WTC11 (cell line): ENCODE measurements at regions not wholly inside any gene's neighbourhood (a gene's known extent, or its start where the extent isn't known, plus 50 kb on each side); places are given as distances from the start of the nearest gene placed in this dataset.

Source experiments
- ATAC-seq: fragments of 200-7000 bp; cut with Tn5 transposase; 2 replicates; pipeline ENCODE4 v1.10.0; 2021; ENCODE audit warnings: mild to moderate bottlenecking, moderate library complexity
- CTCF ChIA-PET: fragments of 300-600 bp; sonication (Branson Sonifier 250); formaldehyde crosslinking; loops from one replicate; lab custom pipeline; 2021; ENCODE audit warnings: antibody characterized with exemption; lab: Charles Lee
- POLR2A ChIA-PET: fragments of 350-600 bp; sonication (Branson Sonifier 250); formaldehyde crosslinking; loops from one replicate; lab custom pipeline; 2021; ENCODE audit warnings: antibody characterized with exemption; lab: Charles Lee
- DNase-seq: peaks from one replicate; pipeline ENCODE4 v3.0.0; 2021; ENCODE audit warnings: low spot score
- H3K27ac Mint-ChIP-seq: 2 replicates; pipeline ENCODE4 v1.8.0; 2021; ENCODE audit warnings: mixed read lengths
- H3K27me3 Mint-ChIP-seq: 2 replicates; pipeline ENCODE4 v1.8.0; 2021; ENCODE audit warnings: low read depth, mild to moderate bottlenecking, moderate library complexity, mixed read lengths
- H3K36me3 Mint-ChIP-seq: 2 replicates; pipeline ENCODE4 v1.8.0; 2021; ENCODE audit warnings: mixed read lengths
- H3K4me1 Mint-ChIP-seq: 2 replicates; pipeline ENCODE4 v1.8.0; 2022; ENCODE audit warnings: mixed read lengths
- H3K4me3 Mint-ChIP-seq: 2 replicates; pipeline ENCODE4 v1.8.0; 2021; ENCODE audit warnings: mild to moderate bottlenecking, moderate library complexity, mixed read lengths
- H3K9me3 Mint-ChIP-seq: 2 replicates; pipeline ENCODE4 v1.8.0; 2021; ENCODE audit warnings: mixed read lengths
- ATF6 ChIP-seq: sonication (generic); formaldehyde crosslinking; IDR thresholded peaks from 2 replicates; pipeline ENCODE4 v1.8.1; 2023; ENCODE audit warnings: mild to moderate bottlenecking, missing genetic modification reagents
- CBFB ChIP-seq: sonication (generic); formaldehyde crosslinking; IDR thresholded peaks from 2 replicates; pipeline ENCODE4 v1.8.1; 2022; ENCODE audit warnings: mild to moderate bottlenecking, low read depth, missing genetic modification reagents
- CDX4 ChIP-seq: fragments of 250-450 bp; sonication (Bioruptor Pico); IDR thresholded peaks from 2 replicates; pipeline ENCODE4 v1.9.0; 2021; ENCODE audit warnings: moderate library complexity, mild to moderate bottlenecking, inconsistent platforms, borderline replicate concordance
- CREM ChIP-seq: sonication (generic); formaldehyde crosslinking; IDR thresholded peaks from 2 replicates; pipeline ENCODE4 v1.8.1; 2022; ENCODE audit warnings: mild to moderate bottlenecking, missing genetic modification reagents, moderate library complexity
- ESRRA ChIP-seq: sonication (generic); formaldehyde crosslinking; IDR thresholded peaks from 2 replicates; pipeline ENCODE4 v1.8.1; 2022; ENCODE audit warnings: mild to moderate bottlenecking, missing genetic modification reagents, borderline replicate concordance
- GABPB1 ChIP-seq: sonication (generic); formaldehyde crosslinking; IDR thresholded peaks from 2 replicates; pipeline ENCODE4 v1.8.1; 2023; ENCODE audit warnings: mild to moderate bottlenecking, missing genetic modification reagents
- NFATC4 ChIP-seq: fragments of 250-450 bp; sonication (Bioruptor Pico); IDR thresholded peaks from 2 replicates; pipeline ENCODE4 v1.9.0; 2021; ENCODE audit warnings: mild to moderate bottlenecking
- NFYB ChIP-seq: sonication (generic); formaldehyde crosslinking; conservative IDR thresholded peaks from 2 replicates; pipeline ENCODE4 v1.8.0; 2022; ENCODE audit warnings: low read depth, missing genetic modification reagents
- NR1H2 ChIP-seq: sonication (generic); formaldehyde crosslinking; IDR thresholded peaks from 2 replicates; pipeline ENCODE4 v1.9.0; 2021; ENCODE audit warnings: mild to moderate bottlenecking, moderate library complexity, missing genetic modification reagents
- PRDM15 ChIP-seq: sonication (generic); formaldehyde crosslinking; IDR thresholded peaks from 2 replicates; pipeline ENCODE4 v1.8.0; 2022; ENCODE audit warnings: missing genetic modification reagents
- RELA ChIP-seq: sonication (generic); formaldehyde crosslinking; IDR thresholded peaks from 2 replicates; pipeline ENCODE4 v1.8.1; 2022; ENCODE audit warnings: missing genetic modification reagents, mild to moderate bottlenecking, borderline replicate concordance
- TCF7 ChIP-seq: sonication (generic); formaldehyde crosslinking; IDR thresholded peaks from 2 replicates; pipeline ENCODE4 v1.8.0; 2022; ENCODE audit warnings: mild to moderate bottlenecking, low read depth, missing genetic modification reagents, moderate library complexity
- TEAD1 ChIP-seq: sonication (generic); formaldehyde crosslinking; IDR thresholded peaks from 2 replicates; pipeline ENCODE4 v1.8.0; 2022; ENCODE audit warnings: mild to moderate bottlenecking, missing genetic modification reagents
- ZBTB21 ChIP-seq: sonication (generic); formaldehyde crosslinking; IDR thresholded peaks from 2 replicates; pipeline ENCODE4 v1.8.1; 2023; ENCODE audit warnings: mild to moderate bottlenecking, missing genetic modification reagents, borderline replicate concordance
- ZMAT4 ChIP-seq: fragments of 250-450 bp; sonication (Bioruptor Pico); IDR thresholded peaks from 2 replicates; pipeline ENCODE4 v1.9.0; 2021; ENCODE audit warnings: mild to moderate bottlenecking
- ZNF232 ChIP-seq: sonication (generic); formaldehyde crosslinking; IDR thresholded peaks from 2 replicates; pipeline ENCODE4 v1.8.0; 2022; ENCODE audit warnings: mild to moderate bottlenecking, missing genetic modification reagents
- ZNF396 ChIP-seq: fragments of 250-450 bp; sonication (Bioruptor Pico); IDR thresholded peaks from 2 replicates; pipeline ENCODE4 v1.8.0; 2021; ENCODE audit warnings: mild to moderate bottlenecking, moderate library complexity, borderline replicate concordance

- no peak overlapping the region for H3K27ac Mint-ChIP-seq
- H3K4me3 Mint-ChIP-seq: no peak overlapping the region
- no peaks in the 10 kb centered on the region; the same call in 1 of the 2 replicates for H3K4me1 Mint-ChIP-seq
- peaks cover 14% of the 10 kb centered on the region for H3K36me3 Mint-ChIP-seq
- ATAC-seq (no peak), DNase-seq (no peak)
- POLR2A ChIA-PET: no interaction called here
- CTCF ChIA-PET: no interaction called here
- peaks cover 23% of the 10 kb centered on the region for H3K9me3 Mint-ChIP-seq
- H3K27me3 Mint-ChIP-seq: no peaks in the 10 kb centered on the region; the same call in 1 of the 2 replicates
- TF ChIP-seq NR1H2 (CRISPR knock-in tag) (no peak), NFATC4 (CRISPR knock-in tag) (no peak), ATF6 (no peak), ZMAT4 (CRISPR knock-in tag) (no peak), RELA (CRISPR knock-in tag) (no peak), CBFB (CRISPR knock-in tag) (no peak), TEAD1 (CRISPR knock-in tag) (no peak), TCF7 (CRISPR knock-in tag) (no peak), GABPB1 (CRISPR knock-in tag) (no peak), NFYB (CRISPR knock-in tag) (no peak), ZBTB21 (CRISPR knock-in tag) (no peak), CDX4 (CRISPR knock-in tag) (no peak), ZNF396 (no peak), CREM (CRISPR knock-in tag) (no peak), PRDM15 (CRISPR knock-in tag) (no peak)
Observed at GRCh38 chr17:53574038-53574437, 248.7 kb upstream of the KIF2B start.

- TF ChIP-seq ESRRA (CRISPR knock-in tag): no peak
- ChIA-PET CTCF (no interaction called here), POLR2A (no interaction called here)
- DNase-seq (no peak), ATAC-seq (no peak)
- H3K4me3 Mint-ChIP-seq: no peak overlapping the region
- H3K36me3 Mint-ChIP-seq: peaks cover 11% of the 10 kb centered on the region
- no peak overlapping the region for H3K27ac Mint-ChIP-seq
- peaks cover 23% of the 10 kb centered on the region for H3K9me3 Mint-ChIP-seq
- H3K4me1 Mint-ChIP-seq: no peaks in the 10 kb centered on the region; the same call in 1 of the 2 replicates
- H3K27me3 Mint-ChIP-seq: no peaks in the 10 kb centered on the region; the same call in 1 of the 2 replicates
Observed at GRCh38 chr17:53571342-53571741, 251.4 kb upstream of the KIF2B start.

GRCh38 chr17:53570731-53571130 lies 252.0 kb upstream of the KIF2B start:
- peaks cover 27% of the 10 kb centered on the region for H3K9me3 Mint-ChIP-seq
- DNase-seq: no peak
- H3K4me3 Mint-ChIP-seq: no peak overlapping the region
- H3K27me3 Mint-ChIP-seq: no peaks in the 10 kb centered on the region; the same call in 1 of the 2 replicates
- CTCF ChIA-PET: no interaction called here
- ATAC-seq: no peak
- H3K4me1 Mint-ChIP-seq: no peaks in the 10 kb centered on the region; the same call in 1 of the 2 replicates
- H3K27ac Mint-ChIP-seq: no peak overlapping the region
- no peak for TF ChIP-seq ZNF232 (CRISPR knock-in tag)
- POLR2A ChIA-PET: no interaction called here
- H3K36me3 Mint-ChIP-seq: peaks cover 11% of the 10 kb centered on the region
